ENCODE measurements at regions not wholly inside any gene's neighbourhood (a gene's known extent, or its start where the extent isn't known, plus 50 kb on each side); places are given as distances from the start of the nearest gene placed in this dataset.

GRCh38 chr6:138677538-138677937 lies 96.0 kb upstream of the CCDC28A start:
- no peak overlapping the region for H3K4me3 ChIP-seq (ENCODE audit: low read depth, low read length)
- DNase-seq (ENCODE audit: low read depth): no peak
- no peak for TF ChIP-seq CTCF (IDR thresholded peaks at IDR 0.05; ENCODE audit: insufficient read depth, low read length)

GRCh38 chr6:138678168-138678567 lies 95.4 kb upstream of the CCDC28A start:
- no peak for TF ChIP-seq CTCF (IDR thresholded peaks at IDR 0.05; ENCODE audit: insufficient read depth, low read length)
- DNase-seq (ENCODE audit: low read depth): no peak
- no peak overlapping the region for H3K4me3 ChIP-seq (ENCODE audit: low read depth, low read length)

- DNase-seq (ENCODE audit: low read depth): no peak
- no peak overlapping the region for H3K4me3 ChIP-seq (ENCODE audit: low read depth, low read length)
- TF ChIP-seq CTCF (IDR thresholded peaks at IDR 0.05; ENCODE audit: insufficient read depth, low read length): no peak
These were observed 93.5 kb upstream of the CCDC28A start for GRCh38 chr6:138680085-138680484.

- no peak for DNase-seq (ENCODE audit: low read depth)
- H3K4me3 ChIP-seq (ENCODE audit: low read depth, low read length): no peak overlapping the region
- no peak for TF ChIP-seq CTCF (IDR thresholded peaks at IDR 0.05; ENCODE audit: insufficient read depth, low read length)
These were observed 91.9 kb upstream of the CCDC28A start for GRCh38 chr6:138681627-138682026.

- TF ChIP-seq CTCF (IDR thresholded peaks at IDR 0.05; ENCODE audit: insufficient read depth, low read length): no peak
- DNase-seq (ENCODE audit: low read depth): no peak
- H3K4me3 ChIP-seq (ENCODE audit: low read depth, low read length): no peak overlapping the region
These were observed 90.7 kb upstream of the CCDC28A start for GRCh38 chr6:138682704-138683527.

- TF ChIP-seq CTCF (IDR thresholded peaks at IDR 0.05; ENCODE audit: insufficient read depth, low read length): no peak
- no peak overlapping the region for H3K4me3 ChIP-seq (ENCODE audit: low read depth, low read length)
- DNase-seq (ENCODE audit: low read depth): no peak
These were observed 88.3 kb upstream of the CCDC28A start for GRCh38 chr6:138685257-138685656.

GRCh38 chr6:138685781-138686180 lies 87.8 kb upstream of the CCDC28A start:
- TF ChIP-seq CTCF (IDR thresholded peaks at IDR 0.05; ENCODE audit: insufficient read depth, low read length): no peak
- no peak overlapping the region for H3K4me3 ChIP-seq (ENCODE audit: low read depth, low read length)
- DNase-seq (ENCODE audit: low read depth): no peak
